ENCODE measurements at regions not wholly inside any gene's neighbourhood (a gene's known extent, or its start where the extent isn't known, plus 50 kb on each side); places are given as distances from the start of the nearest gene placed in this dataset.

DNA sequence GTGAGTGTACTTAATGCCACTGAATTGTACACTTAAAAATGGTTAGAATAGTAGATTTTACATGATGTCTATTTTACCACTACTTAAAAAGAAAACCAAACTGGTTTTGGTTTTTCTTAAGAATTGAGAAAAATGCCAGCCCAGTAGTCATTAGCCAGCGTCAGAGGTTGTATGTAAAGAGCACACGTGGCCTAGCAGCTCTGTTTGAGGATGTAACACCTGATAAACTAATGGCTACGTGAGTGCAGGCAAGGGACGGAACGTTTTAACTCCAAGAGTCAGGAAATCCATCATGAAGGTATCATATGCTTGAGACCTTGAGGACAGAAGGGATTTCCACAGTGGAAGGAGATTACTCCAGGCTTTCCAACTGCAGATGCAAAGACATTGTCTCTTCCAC is 223.7 kb downstream of the MRPL39 start:
- ATAC-seq (no peak), DNase-seq (ENCODE audit: low spot score) (no peak)
- Histone ChIP-seq H3K36me3 (ENCODE audit: insufficient read depth) (no peaks in the 10 kb centered on the region), H3K79me2 (replicated peaks; ENCODE audit: insufficient read depth) (no peaks in the 10 kb centered on the region), H4K20me1 (replicated peaks; ENCODE audit: insufficient read depth) (no peaks in the 10 kb centered on the region), H3F3A (replicated peaks; ENCODE audit: low read depth) (no peaks in the 10 kb centered on the region), H3K4me3 (no peak overlapping the region), H2AFZ (no peak overlapping the region), H3K27me3 (ENCODE audit: insufficient read depth) (no peaks in the 10 kb centered on the region), H3K27ac (ENCODE audit: low read depth) (no peak overlapping the region), H3K9me2 (ENCODE audit: insufficient read depth) (no peaks in the 10 kb centered on the region), H3K4me2 (no peak overlapping the region), H3K4me1 (ENCODE audit: insufficient read depth) (no peaks in the 10 kb centered on the region)
- Mint-ChIP-seq H3K36me3 (ENCODE audit: low read depth) (no peaks in the 10 kb centered on the region), H3K4me3 (no peak overlapping the region), H3K9me3 (peaks cover 1% of the 10 kb centered on the region; the same call in 2 of the 3 replicates), H3K27me3 (ENCODE audit: insufficient read depth, low read depth, poor library complexity) (no peaks in the 10 kb centered on the region), H3K4me1 (peaks cover 6% of the 10 kb centered on the region; the same call in 2 of the 3 replicates), H3K27ac (no peak overlapping the region)
- TF ChIP-seq ETS1 (IDR thresholded peaks at IDR 0.05) (no peak), STAT1 (IDR thresholded peaks at IDR 0.05; ENCODE audit: unreplicated experiment) (no peak), NANOG (IDR thresholded peaks at IDR 0.05; ENCODE audit: borderline replicate concordance) (no peak), CTCF (conservative IDR thresholded peaks at IDR 0.05; ENCODE audit: low read depth in 2 of 2) (no peak), JUNB (IDR thresholded peaks at IDR 0.05; ENCODE audit: unreplicated experiment) (no peak), EZH2 (IDR thresholded peaks at IDR 0.05; ENCODE audit: low read depth, unreplicated experiment) (no peak), EZH2phosphoT487 (IDR thresholded peaks at IDR 0.05; ENCODE audit: unreplicated experiment) (no peak)
- TF ChIP-seq, protein P1, sequence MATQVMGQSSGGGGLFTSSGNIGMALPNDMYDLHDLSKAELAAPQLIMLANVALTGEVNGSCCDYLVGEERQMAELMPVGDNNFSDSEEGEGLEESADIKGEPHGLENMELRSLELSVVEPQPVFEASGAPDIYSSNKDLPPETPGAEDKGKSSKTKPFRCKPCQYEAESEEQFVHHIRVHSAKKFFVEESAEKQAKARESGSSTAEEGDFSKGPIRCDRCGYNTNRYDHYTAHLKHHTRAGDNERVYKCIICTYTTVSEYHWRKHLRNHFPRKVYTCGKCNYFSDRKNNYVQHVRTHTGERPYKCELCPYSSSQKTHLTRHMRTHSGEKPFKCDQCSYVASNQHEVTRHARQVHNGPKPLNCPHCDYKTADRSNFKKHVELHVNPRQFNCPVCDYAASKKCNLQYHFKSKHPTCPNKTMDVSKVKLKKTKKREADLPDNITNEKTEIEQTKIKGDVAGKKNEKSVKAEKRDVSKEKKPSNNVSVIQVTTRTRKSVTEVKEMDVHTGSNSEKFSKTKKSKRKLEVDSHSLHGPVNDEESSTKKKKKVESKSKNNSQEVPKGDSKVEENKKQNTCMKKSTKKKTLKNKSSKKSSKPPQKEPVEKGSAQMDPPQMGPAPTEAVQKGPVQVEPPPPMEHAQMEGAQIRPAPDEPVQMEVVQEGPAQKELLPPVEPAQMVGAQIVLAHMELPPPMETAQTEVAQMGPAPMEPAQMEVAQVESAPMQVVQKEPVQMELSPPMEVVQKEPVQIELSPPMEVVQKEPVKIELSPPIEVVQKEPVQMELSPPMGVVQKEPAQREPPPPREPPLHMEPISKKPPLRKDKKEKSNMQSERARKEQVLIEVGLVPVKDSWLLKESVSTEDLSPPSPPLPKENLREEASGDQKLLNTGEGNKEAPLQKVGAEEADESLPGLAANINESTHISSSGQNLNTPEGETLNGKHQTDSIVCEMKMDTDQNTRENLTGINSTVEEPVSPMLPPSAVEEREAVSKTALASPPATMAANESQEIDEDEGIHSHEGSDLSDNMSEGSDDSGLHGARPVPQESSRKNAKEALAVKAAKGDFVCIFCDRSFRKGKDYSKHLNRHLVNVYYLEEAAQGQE (IDR thresholded peaks at IDR 0.05; ENCODE audit: unreplicated experiment) = no peak

DNA sequence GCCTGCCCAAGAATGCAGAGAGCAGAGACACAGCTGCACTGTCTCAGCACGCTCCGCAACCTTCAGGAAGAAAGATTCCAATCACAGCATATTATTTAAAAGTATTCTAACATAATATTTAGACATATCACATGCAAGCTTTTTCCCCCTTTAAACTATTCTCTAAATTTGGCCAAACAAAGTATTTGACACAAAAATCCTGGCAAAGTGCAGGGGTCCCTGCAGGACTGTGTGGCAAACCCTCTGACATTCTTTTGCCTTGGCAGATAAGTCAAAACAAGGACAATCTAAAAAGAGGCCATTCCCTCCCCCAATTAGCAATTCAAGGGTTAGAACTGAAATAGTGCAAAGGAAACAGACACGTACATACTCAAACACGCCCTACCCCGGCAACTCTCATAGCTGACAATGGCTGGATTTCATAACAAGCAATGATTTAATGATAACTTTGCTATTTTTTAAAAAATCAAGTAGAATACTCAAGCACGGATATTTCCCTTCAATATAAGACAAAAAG is 225.3 kb downstream of the MRPL39 start:
- no peak overlapping the region for H2AFZ ChIP-seq
- H3K4me3 ChIP-seq = no peak overlapping the region
- Mint-ChIP-seq H3K27ac (no peak overlapping the region), H3K4me1 (peaks cover 6% of the 10 kb centered on the region; the same call in 2 of the 3 replicates), H3K9me3 (peaks cover 8% of the 10 kb centered on the region; the same call in 2 of the 3 replicates), H3K36me3 (ENCODE audit: low read depth) (no peaks in the 10 kb centered on the region), H3K27me3 (ENCODE audit: insufficient read depth, low read depth, poor library complexity) (no peaks in the 10 kb centered on the region), H3K4me3 (no peak overlapping the region)
- no peaks in the 10 kb centered on the region for H3K36me3 ChIP-seq (ENCODE audit: insufficient read depth)
- no peaks in the 10 kb centered on the region for H3K4me1 ChIP-seq (ENCODE audit: insufficient read depth)
- H3K79me2 ChIP-seq (replicated peaks; ENCODE audit: insufficient read depth) = no peaks in the 10 kb centered on the region
- no peaks in the 10 kb centered on the region for H4K20me1 ChIP-seq (replicated peaks; ENCODE audit: insufficient read depth)
- ATAC-seq (no peak), DNase-seq (ENCODE audit: low spot score) (no peak)
- no peaks in the 10 kb centered on the region for H3F3A ChIP-seq (replicated peaks; ENCODE audit: low read depth)
- no peak overlapping the region for H3K27ac ChIP-seq (ENCODE audit: low read depth)
- no peaks in the 10 kb centered on the region for H3K27me3 ChIP-seq (ENCODE audit: insufficient read depth)
- no peaks in the 10 kb centered on the region for H3K9me2 ChIP-seq (ENCODE audit: insufficient read depth)
- H3K4me2 ChIP-seq = no peak overlapping the region
- TF ChIP-seq ZNF114 (CRISPR knock-in tag; IDR thresholded peaks at IDR 0.05) (no peak), CTCF (conservative IDR thresholded peaks at IDR 0.05; ENCODE audit: low read depth in 2 of 2) (no peak), ZNF331 (CRISPR knock-in tag; IDR thresholded peaks at IDR 0.05; ENCODE audit: low read depth) (no peak), POLR2AphosphoS5 (IDR thresholded peaks at IDR 0.05; ENCODE audit: low read depth) (no peak), EZH2phosphoT487 (IDR thresholded peaks at IDR 0.05; ENCODE audit: unreplicated experiment) (no peak), JUNB (IDR thresholded peaks at IDR 0.05; ENCODE audit: unreplicated experiment) (no peak)
- TF ChIP-seq, protein P1 (IDR thresholded peaks at IDR 0.05; ENCODE audit: unreplicated experiment) = no peak

Data from GM23338 (cell line).